ENCODE measurements at regions not wholly inside any gene's neighbourhood (a gene's known extent, or its start where the extent isn't known, plus 50 kb on each side); places are given as distances from the start of the nearest gene placed in this dataset.

DNA sequence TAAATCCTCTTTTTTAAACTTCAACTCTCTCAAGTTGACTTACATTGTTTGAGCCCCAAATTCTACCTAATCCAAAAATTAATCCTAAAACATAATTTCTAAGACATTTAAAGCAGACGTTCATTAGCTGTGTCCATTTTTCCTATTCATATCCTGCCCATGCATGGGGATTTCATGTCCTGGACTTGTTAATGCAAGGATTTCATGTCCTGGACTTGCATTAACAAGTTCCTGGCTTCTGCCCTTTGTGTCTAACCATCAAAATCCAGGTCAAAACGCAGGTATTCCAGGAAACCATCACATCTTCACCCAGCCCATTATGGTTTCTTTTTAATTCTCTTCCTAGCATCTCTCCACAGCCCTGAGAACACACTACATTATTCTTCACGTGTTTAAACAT is 454.9 kb downstream of the KLF5 start:
- ChIA-PET CTCF (no interaction called here), POLR2A (no interaction called here)
- Mint-ChIP-seq H3K9me3 (peaks cover 0 to 6% (median 0%) of the 10 kb centered on the region in 3 donors), H3K27ac (peak overlapping the region in 1 of 2 donors; percentile 4), H3K4me3 (no peak overlapping the region), H3K36me3 (peaks cover 4% of the 10 kb centered on the region), H3K27me3 (peaks cover 0 to 7% of the 10 kb centered on the region in 2 donors), H3K4me1 (no peaks in the 10 kb centered on the region)
- WGBS (ENCODE audit: insufficient coverage): 55% methylated on average over 2 of the region's 3 CpGs
- Histone ChIP-seq H3K9me3 (no peaks in the 10 kb centered on the region), H3K4me1 (ENCODE audit: control insufficient read depth in 1 of 2, extremely low read depth in 1 of 2, insufficient read depth in 2 of 2, low read length in 2 of 2) (no peaks in the 10 kb centered on the region), H3K4me3 (ENCODE audit: control insufficient read depth in 1 of 2, extremely low read depth in 1 of 2, low read length in 1 of 2) (no peak overlapping the region), H3K27ac (ENCODE audit: low read length) (no peak overlapping the region), H3K27me3 (replicated peaks in 1 of 2; ENCODE audit: control insufficient read depth in 2 of 2, extremely low read depth in 1 of 2, insufficient read depth in 2 of 2, low read length in 1 of 2) (no peaks in the 10 kb centered on the region), H3K36me3 (ENCODE audit: control insufficient read depth in 2 of 2, extremely low read depth in 1 of 2, insufficient read depth in 1 of 2, low read length in 1 of 2) (no peaks in the 10 kb centered on the region)
- DNase-seq (no peak), ATAC-seq (replicated peaks in 1 of 4) (no peak)

DNA sequence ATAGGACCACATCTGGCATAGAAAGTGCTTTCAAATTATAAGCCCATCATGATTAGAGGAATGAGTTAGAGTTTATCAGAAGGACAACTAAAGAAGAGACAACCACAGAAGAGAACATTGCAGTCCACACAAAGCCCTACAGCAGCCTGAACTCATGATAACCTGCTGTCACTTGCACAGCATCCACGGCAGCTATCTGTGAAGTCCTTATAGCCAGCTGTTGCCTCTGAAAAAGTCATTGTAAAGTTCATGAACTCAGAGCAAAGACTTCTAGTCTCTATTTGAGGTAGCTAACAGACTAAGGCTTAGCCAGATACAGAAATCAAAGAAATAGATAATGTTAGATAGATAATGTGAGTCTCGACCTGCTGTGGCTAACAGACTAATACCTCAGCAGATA is 450.0 kb downstream of the KLF5 start:
- Mint-ChIP-seq H3K36me3 (peaks cover 4% of the 10 kb centered on the region), H3K4me3 (no peak overlapping the region), H3K27me3 (peaks cover 0 to 7% of the 10 kb centered on the region in 2 donors), H3K4me1 (no peaks in the 10 kb centered on the region), H3K9me3 (peaks cover 0 to 6% (median 0%) of the 10 kb centered on the region in 3 donors), H3K27ac (no peak overlapping the region)
- H3K4me1 ChIP-seq (ENCODE audit: control insufficient read depth in 1 of 2, extremely low read depth in 1 of 2, insufficient read depth in 2 of 2, low read length in 2 of 2): no peaks in the 10 kb centered on the region
- ChIA-PET CTCF (no interaction called here), POLR2A (no interaction called here)
- no peaks in the 10 kb centered on the region for H3K36me3 ChIP-seq (ENCODE audit: control insufficient read depth in 2 of 2, extremely low read depth in 1 of 2, insufficient read depth in 1 of 2, low read length in 1 of 2)
- H3K4me3 ChIP-seq (ENCODE audit: control insufficient read depth in 1 of 2, extremely low read depth in 1 of 2, low read length in 1 of 2): no peak overlapping the region
- DNase-seq (no peak), ATAC-seq (replicated peaks in 1 of 4) (no peak)
- H3K27ac ChIP-seq (ENCODE audit: low read length): no peak overlapping the region
- no peaks in the 10 kb centered on the region for H3K27me3 ChIP-seq (replicated peaks in 1 of 2; ENCODE audit: control insufficient read depth in 2 of 2, extremely low read depth in 1 of 2, insufficient read depth in 2 of 2, low read length in 1 of 2)
- H3K9me3 ChIP-seq: no peaks in the 10 kb centered on the region
- WGBS (ENCODE audit: insufficient coverage): 100% methylated on average over 1 of the region's 2 CpGs

DNA sequence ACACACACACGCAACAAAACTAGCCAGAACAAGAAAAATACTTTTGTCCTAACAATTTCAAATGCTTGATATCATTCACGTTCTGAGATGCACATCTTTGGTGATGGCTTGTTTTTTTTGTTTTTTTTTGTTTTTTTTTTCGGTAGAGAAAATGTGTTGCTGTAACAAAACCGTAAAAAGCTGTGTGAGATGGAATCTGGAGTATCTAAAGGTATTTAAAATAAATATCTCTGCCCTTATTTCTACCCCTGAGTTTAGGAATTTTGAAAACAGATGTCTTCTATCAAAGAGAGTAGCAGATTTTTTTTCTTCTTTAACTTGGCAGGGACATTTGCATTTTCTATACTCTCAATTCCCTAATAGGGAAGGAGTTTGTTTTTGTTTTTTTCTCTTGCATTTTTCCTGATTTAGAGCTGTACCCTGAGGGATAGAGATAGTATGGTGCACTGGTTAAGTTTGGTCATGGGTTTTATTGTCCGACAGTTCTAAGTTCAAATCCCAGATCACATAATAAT is 446.6 kb downstream of the KLF5 start:
- Mint-ChIP-seq H3K27me3 (no peaks in the 10 kb centered on the region), H3K27ac (no peak overlapping the region), H3K9me3 (no peaks in the 10 kb centered on the region), H3K4me3 (no peak overlapping the region), H3K36me3 (no peaks in the 10 kb centered on the region), H3K4me1 (no peaks in the 10 kb centered on the region)
- Histone ChIP-seq H3K4me1 (ENCODE audit: control insufficient read depth in 1 of 2, extremely low read depth in 1 of 2, insufficient read depth in 2 of 2, low read length in 2 of 2) (no peaks in the 10 kb centered on the region), H3K4me3 (ENCODE audit: control insufficient read depth in 1 of 2, extremely low read depth in 1 of 2, low read length in 1 of 2) (no peak overlapping the region), H3K36me3 (ENCODE audit: control insufficient read depth in 2 of 2, extremely low read depth in 1 of 2, insufficient read depth in 1 of 2, low read length in 1 of 2) (no peaks in the 10 kb centered on the region), H3K27me3 (replicated peaks in 1 of 2; ENCODE audit: control insufficient read depth in 2 of 2, extremely low read depth in 1 of 2, insufficient read depth in 2 of 2, low read length in 1 of 2) (no peaks in the 10 kb centered on the region), H3K9me3 (no peaks in the 10 kb centered on the region), H3K27ac (ENCODE audit: low read length) (no peak overlapping the region)
- WGBS (ENCODE audit: insufficient coverage): no CpG with 5 or more reads among the region's 5 CpGs
- ATAC-seq (replicated peaks in 1 of 4) (no peak), DNase-seq (no peak)
- POLR2A ChIA-PET: interaction anchor here in 1 of 2 donors (0.6 kb wide), 2 partner anchors 39 to 551 kb away, joined by 3 read pairs; no protein-coding TSS in a partner anchor
- CTCF ChIA-PET: interaction anchor here in 1 of 2 donors (0.6 kb wide), 1 partner anchor 43 kb away, joined by 3 read pairs; no protein-coding TSS in a partner anchor

DNA sequence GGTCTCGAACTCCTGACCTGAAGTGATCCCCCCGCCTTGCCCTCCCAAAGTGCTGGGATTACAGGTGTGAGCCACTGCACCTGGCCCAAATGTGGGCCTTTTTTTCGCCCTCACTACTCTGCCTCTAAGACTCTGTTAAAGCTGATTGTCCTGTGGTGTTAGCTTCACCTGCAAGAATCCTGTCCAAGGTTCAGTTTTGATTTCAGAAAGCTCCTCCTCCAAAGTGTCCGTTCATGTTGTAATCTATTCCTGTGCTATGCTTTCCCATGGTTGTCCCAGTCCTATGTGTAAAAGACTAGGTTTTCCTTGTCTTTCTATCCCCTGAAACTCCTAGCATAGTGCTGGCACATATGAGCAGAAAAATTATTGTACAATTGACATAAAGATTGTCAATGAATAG is 440.9 kb downstream of the KLF5 start:
- H3K27me3 ChIP-seq (replicated peaks in 1 of 2; ENCODE audit: control insufficient read depth in 2 of 2, extremely low read depth in 1 of 2, insufficient read depth in 2 of 2, low read length in 1 of 2): no peaks in the 10 kb centered on the region
- DNase-seq: no peak
- no peak overlapping the region for H3K27ac ChIP-seq (ENCODE audit: low read length)
- Mint-ChIP-seq H3K27me3 (no peaks in the 10 kb centered on the region), H3K36me3 (no peaks in the 10 kb centered on the region), H3K4me1 (no peaks in the 10 kb centered on the region), H3K9me3 (no peaks in the 10 kb centered on the region), H3K27ac (no peak overlapping the region), H3K4me3 (no peak overlapping the region)
- no peaks in the 10 kb centered on the region for H3K4me1 ChIP-seq (ENCODE audit: control insufficient read depth in 1 of 2, extremely low read depth in 1 of 2, insufficient read depth in 2 of 2, low read length in 2 of 2)
- no peaks in the 10 kb centered on the region for H3K36me3 ChIP-seq (ENCODE audit: control insufficient read depth in 2 of 2, extremely low read depth in 1 of 2, insufficient read depth in 1 of 2, low read length in 1 of 2)
- POLR2A ChIA-PET: interaction anchor here in 1 of 2 donors (0.6 kb wide), 1 partner anchor 207 kb away, joined by 3 read pairs; no protein-coding TSS in a partner anchor
- no peaks in the 10 kb centered on the region for H3K9me3 ChIP-seq
- WGBS (ENCODE audit: insufficient coverage): 77% methylated on average over 3 of the region's 4 CpGs
- ATAC-seq (replicated peaks in 1 of 4): no peak
- H3K4me3 ChIP-seq (ENCODE audit: control insufficient read depth in 1 of 2, extremely low read depth in 1 of 2, low read length in 1 of 2): no peak overlapping the region
- CTCF ChIA-PET: no interaction called here

DNA sequence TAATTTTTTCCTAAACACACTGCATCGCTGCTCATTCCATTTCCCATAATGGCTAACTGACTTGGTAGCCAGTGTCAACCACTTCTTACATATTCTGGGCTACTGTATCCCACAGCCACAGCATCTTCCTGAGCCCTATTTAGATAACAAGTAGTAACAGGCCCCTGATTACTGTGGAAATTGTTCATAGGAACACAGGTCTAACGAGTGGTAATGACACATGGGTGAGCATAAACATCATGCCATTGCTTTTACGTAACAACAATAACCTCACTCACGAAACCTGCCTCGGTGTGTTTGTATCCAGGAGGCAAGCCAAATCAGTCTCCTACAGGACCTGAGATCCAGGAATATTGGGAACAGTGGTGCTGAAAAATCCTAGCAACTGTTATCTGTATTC is 438.6 kb downstream of the KLF5 start:
- ChIA-PET CTCF (no interaction called here), POLR2A (no interaction called here)
- ATAC-seq (replicated peaks in 1 of 4) (no peak), DNase-seq (no peak)
- Histone ChIP-seq H3K36me3 (ENCODE audit: control insufficient read depth in 2 of 2, extremely low read depth in 1 of 2, insufficient read depth in 1 of 2, low read length in 1 of 2) (no peaks in the 10 kb centered on the region), H3K4me1 (ENCODE audit: control insufficient read depth in 1 of 2, extremely low read depth in 1 of 2, insufficient read depth in 2 of 2, low read length in 2 of 2) (no peaks in the 10 kb centered on the region), H3K9me3 (no peaks in the 10 kb centered on the region), H3K4me3 (ENCODE audit: control insufficient read depth in 1 of 2, extremely low read depth in 1 of 2, low read length in 1 of 2) (no peak overlapping the region), H3K27ac (ENCODE audit: low read length) (no peak overlapping the region), H3K27me3 (replicated peaks in 1 of 2; ENCODE audit: control insufficient read depth in 2 of 2, extremely low read depth in 1 of 2, insufficient read depth in 2 of 2, low read length in 1 of 2) (no peaks in the 10 kb centered on the region)
- Mint-ChIP-seq H3K4me1 (peaks cover 0 to 5% (median 4%) of the 10 kb centered on the region in 3 donors), H3K27me3 (no peaks in the 10 kb centered on the region), H3K27ac (no peak overlapping the region), H3K36me3 (no peaks in the 10 kb centered on the region), H3K4me3 (no peak overlapping the region), H3K9me3 (no peaks in the 10 kb centered on the region)
- 40% methylated on average over 1 of the region's 5 CpGs for WGBS (ENCODE audit: insufficient coverage)

- Mint-ChIP-seq H3K4me1 (peaks cover 0 to 5% (median 4%) of the 10 kb centered on the region in 3 donors), H3K9me3 (no peaks in the 10 kb centered on the region), H3K27me3 (no peaks in the 10 kb centered on the region), H3K27ac (no peak overlapping the region), H3K36me3 (no peaks in the 10 kb centered on the region), H3K4me3 (no peak overlapping the region)
- no peak overlapping the region for H3K4me3 ChIP-seq (ENCODE audit: control insufficient read depth in 1 of 2, extremely low read depth in 1 of 2, low read length in 1 of 2)
- WGBS (ENCODE audit: insufficient coverage): no CpG with 5 or more reads among the region's 3 CpGs
- no peaks in the 10 kb centered on the region for H3K27me3 ChIP-seq (replicated peaks in 1 of 2; ENCODE audit: control insufficient read depth in 2 of 2, extremely low read depth in 1 of 2, insufficient read depth in 2 of 2, low read length in 1 of 2)
- H3K9me3 ChIP-seq: no peaks in the 10 kb centered on the region
- no peak overlapping the region for H3K27ac ChIP-seq (ENCODE audit: low read length)
- CTCF ChIA-PET: no interaction called here
- no peaks in the 10 kb centered on the region for H3K36me3 ChIP-seq (ENCODE audit: control insufficient read depth in 2 of 2, extremely low read depth in 1 of 2, insufficient read depth in 1 of 2, low read length in 1 of 2)
- ATAC-seq (replicated peaks in 1 of 4) (no peak), DNase-seq (no peak)
- H3K4me1 ChIP-seq (ENCODE audit: control insufficient read depth in 1 of 2, extremely low read depth in 1 of 2, insufficient read depth in 2 of 2, low read length in 2 of 2): no peaks in the 10 kb centered on the region
- POLR2A ChIA-PET: no interaction called here
Observed at GRCh38 chr13:73496711-73497110, 437.9 kb downstream of the KLF5 start.

DNA sequence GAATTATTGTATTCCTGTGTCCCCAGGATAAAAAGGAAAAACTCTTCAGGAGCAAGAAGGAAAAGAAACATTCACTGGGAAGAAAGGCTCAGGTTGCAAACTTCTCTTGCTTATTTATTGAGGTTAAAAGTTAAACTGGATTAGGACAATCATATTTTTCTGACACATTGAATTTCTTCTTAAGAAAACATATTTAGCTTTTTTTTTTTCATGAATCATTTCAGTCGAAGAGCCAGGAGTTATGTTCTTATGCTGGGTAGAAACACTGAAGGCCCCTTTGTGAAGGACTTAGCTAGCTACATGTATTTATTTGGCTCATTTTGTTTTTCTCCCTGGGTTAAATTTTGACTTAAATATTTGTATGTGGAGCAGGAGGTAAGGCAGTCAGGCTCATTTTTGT is 434.0 kb downstream of the KLF5 start:
- CTCF ChIA-PET: no interaction called here
- peaks cover 0 to 7% (median 0%) of the 10 kb centered on the region in 3 donors for H3K9me3 Mint-ChIP-seq

More for the DNA sequence above, 434.0 kb downstream of the KLF5 start:
- H3K27me3 ChIP-seq (replicated peaks in 1 of 2; ENCODE audit: control insufficient read depth in 2 of 2, extremely low read depth in 1 of 2, insufficient read depth in 2 of 2, low read length in 1 of 2): no peaks in the 10 kb centered on the region
- Mint-ChIP-seq H3K36me3 (no peaks in the 10 kb centered on the region), H3K27ac (no peak overlapping the region), H3K27me3 (no peaks in the 10 kb centered on the region), H3K4me1 (peaks cover 0 to 5% (median 4%) of the 10 kb centered on the region in 3 donors), H3K4me3 (no peak overlapping the region)
- no CpG with 5 or more reads among the region's 1 CpG for WGBS (ENCODE audit: insufficient coverage)
- DNase-seq: no peak
- no peak overlapping the region for H3K4me3 ChIP-seq (ENCODE audit: control insufficient read depth in 1 of 2, extremely low read depth in 1 of 2, low read length in 1 of 2)
- ATAC-seq (replicated peaks in 1 of 4): no peak
- H3K27ac ChIP-seq (ENCODE audit: low read length): no peak overlapping the region
- no peaks in the 10 kb centered on the region for H3K4me1 ChIP-seq (ENCODE audit: control insufficient read depth in 1 of 2, extremely low read depth in 1 of 2, insufficient read depth in 2 of 2, low read length in 2 of 2)
- no peaks in the 10 kb centered on the region for H3K9me3 ChIP-seq
- POLR2A ChIA-PET: interaction anchor here in 1 of 2 donors (0.6 kb wide), 1 partner anchor 652 kb away, joined by 3 read pairs; no protein-coding TSS in a partner anchor
- no peaks in the 10 kb centered on the region for H3K36me3 ChIP-seq (ENCODE audit: control insufficient read depth in 2 of 2, extremely low read depth in 1 of 2, insufficient read depth in 1 of 2, low read length in 1 of 2)

All from T-cell (primary cell).